GM23338 (cell line): ENCODE measurements at regions not wholly inside any gene's neighbourhood (a gene's known extent, or its start where the extent isn't known, plus 50 kb on each side); places are given as distances from the start of the nearest gene placed in this dataset.

ENCODE experiments used
- ATAC-seq: fragments of 200-7000 bp; cut with Tn5 transposase; 3 replicates; pipeline ENCODE4 v1.9.1; 2020
- DNase-seq: peaks from one replicate; pipeline ENCODE4 v3.0.0-alpha.2; 2015; ENCODE audit warnings: low spot score
- H2AFZ ChIP-seq: fragments of 200-600 bp; sonication (generic); 2 replicates; pipeline ENCODE4 v1.8.0; 2016; ENCODE audit warnings: antibody characterized with exemption, mild to moderate bottlenecking, moderate library complexity
- H3F3A ChIP-seq: fragments of 200-600 bp; sonication (generic); replicated peaks from 2 replicates; pipeline ENCODE4 v1.8.0; 2017; ENCODE audit warnings: antibody characterized with exemption, mixed run types, low read depth
- H3K27ac ChIP-seq: fragments of 200-600 bp; sonication (generic); 2 replicates; pipeline ENCODE4 v1.6.1; 2016; ENCODE audit warnings: low read depth
- H3K27me3 ChIP-seq: fragments of 200-600 bp; sonication (generic); 2 replicates; pipeline ENCODE4 v1.8.0; 2016; ENCODE audit warnings: mild to moderate bottlenecking, mixed run types, moderate library complexity; ENCODE audit not compliant: insufficient read depth
- H3K36me3 ChIP-seq: fragments of 200-600 bp; sonication (generic); 2 replicates; pipeline ENCODE4 v1.8.0; 2016; ENCODE audit warnings: mild to moderate bottlenecking; ENCODE audit not compliant: insufficient read depth
- H3K4me1 ChIP-seq: fragments of 200-600 bp; sonication (generic); 2 replicates; pipeline ENCODE4 v1.8.0; 2016; ENCODE audit warnings: mild to moderate bottlenecking, moderate library complexity; ENCODE audit not compliant: insufficient read depth
- H3K4me2 ChIP-seq: fragments of 200-600 bp; sonication (generic); 2 replicates; pipeline ENCODE4 v1.7.1; 2017; ENCODE audit warnings: mixed run types
- H3K4me3 ChIP-seq: fragments of 200-600 bp; sonication (generic); 2 replicates; pipeline ENCODE4 v1.6.1; 2016; ENCODE audit warnings: mixed run types
- H3K79me2 ChIP-seq: fragments of 200-600 bp; sonication (generic); replicated peaks from 2 replicates; pipeline ENCODE4 v1.8.0; 2017; ENCODE audit warnings: mild to moderate bottlenecking; ENCODE audit not compliant: insufficient read depth
- H3K9me2 ChIP-seq: fragments of 200-600 bp; sonication (generic); 2 replicates; pipeline ENCODE4 v1.8.0; 2017; ENCODE audit not compliant: insufficient read depth
- H4K20me1 ChIP-seq: fragments of 200-600 bp; sonication (generic); replicated peaks from 2 replicates; pipeline ENCODE4 v1.8.0; 2017; ENCODE audit warnings: mild to moderate bottlenecking; ENCODE audit not compliant: insufficient read depth
- H3K27ac Mint-ChIP-seq: 2 replicates; pipeline ENCODE4 v1.8.0; 2020; ENCODE audit warnings: inconsistent platforms, mild to moderate bottlenecking, moderate library complexity, mixed read lengths
- H3K27me3 Mint-ChIP-seq: 3 replicates; pipeline ENCODE4 v1.8.0; 2022; ENCODE audit warnings: low read depth, mild to moderate bottlenecking, moderate library complexity, mixed read lengths, inconsistent platforms; ENCODE audit not compliant: insufficient read depth, poor library complexity
- H3K36me3 Mint-ChIP-seq: 3 replicates; pipeline ENCODE4 v1.8.0; 2021; ENCODE audit warnings: low read depth, mild to moderate bottlenecking, inconsistent platforms, moderate library complexity, mixed read lengths
- H3K4me1 Mint-ChIP-seq: 3 replicates; pipeline ENCODE4 v1.8.0; 2020; ENCODE audit warnings: mild to moderate bottlenecking, inconsistent platforms, mixed read lengths
- H3K4me3 Mint-ChIP-seq: 3 replicates; pipeline ENCODE4 v1.8.0; 2021; ENCODE audit warnings: moderate library complexity, mild to moderate bottlenecking, inconsistent platforms, mixed read lengths
- H3K9me3 Mint-ChIP-seq: 3 replicates; pipeline ENCODE4 v1.8.0; 2020; ENCODE audit warnings: moderate library complexity, mild to moderate bottlenecking, inconsistent platforms, mixed read lengths
- CREB1 ChIP-seq: fragments of 250-450 bp; sonication (Bioruptor Pico); IDR thresholded peaks from 2 replicates; pipeline ENCODE4 v1.5.0; 2020; ENCODE audit warnings: low read depth, mild to moderate bottlenecking, moderate library complexity
- ETS1 ChIP-seq: IDR thresholded peaks from 2 replicates; pipeline ENCODE4 v1.6.1; 2016; ENCODE audit warnings: antibody characterized with exemption
- JUNB ChIP-seq: IDR thresholded peaks from one replicate; pipeline ENCODE4 v1.6.1; 2016; ENCODE audit warnings: antibody characterized with exemption; ENCODE audit not compliant: unreplicated experiment
- NANOG ChIP-seq: IDR thresholded peaks from 2 replicates; pipeline ENCODE4 v1.6.1; 2016; ENCODE audit warnings: antibody characterized with exemption, borderline replicate concordance
- POLR2AphosphoS5 ChIP-seq: IDR thresholded peaks from 2 replicates; pipeline ENCODE4 v1.6.1; 2016; ENCODE audit warnings: antibody characterized with exemption, low read depth
- REST ChIP-seq: IDR thresholded peaks from one replicate; pipeline ENCODE4 v1.6.1; 2018; ENCODE audit warnings: antibody characterized with exemption; ENCODE audit not compliant: unreplicated experiment
- STAT1 ChIP-seq: IDR thresholded peaks from one replicate; pipeline ENCODE4 v1.6.1; 2016; ENCODE audit warnings: antibody characterized with exemption; ENCODE audit not compliant: unreplicated experiment
- ZNF114 ChIP-seq: fragments of 250-450 bp; sonication (Bioruptor Pico); IDR thresholded peaks from 2 replicates; pipeline ENCODE4 v1.5.0; 2020; ENCODE audit warnings: mild to moderate bottlenecking, moderate library complexity
- ZNF462 ChIP-seq: fragments of 250-450 bp; sonication (Bioruptor Pico); IDR thresholded peaks from 2 replicates; pipeline ENCODE4 v1.5.0; 2020; ENCODE audit warnings: mild to moderate bottlenecking, moderate library complexity

GRCh38 chr5:176161431-176161830 lies 76.8 kb upstream of the SIMC1 start:
- H4K20me1 ChIP-seq = no peaks in the 10 kb centered on the region
- H3K36me3 Mint-ChIP-seq = no peaks in the 10 kb centered on the region
- H3K4me2 ChIP-seq = no peak overlapping the region
- no peaks in the 10 kb centered on the region; the same call in 2 of the 3 replicates for H3K9me3 Mint-ChIP-seq
- no peak overlapping the region for H3K27ac Mint-ChIP-seq
- ATAC-seq (no peak), DNase-seq (no peak)
- no peaks in the 10 kb centered on the region for H3K36me3 ChIP-seq
- no peak overlapping the region for H3K4me3 Mint-ChIP-seq
- no peaks in the 10 kb centered on the region for H3K27me3 ChIP-seq
- H2AFZ ChIP-seq = 0 out of 2 replicates have a peak overlapping the region, but pooled peaks have one; percentile 18
- TF ChIP-seq REST (no peak), JUNB (no peak)
- H3K79me2 ChIP-seq = no peaks in the 10 kb centered on the region
- H3K27me3 Mint-ChIP-seq = peaks cover 4% of the 10 kb centered on the region
- no peak overlapping the region for H3K27ac ChIP-seq
- peaks cover 9% of the 10 kb centered on the region; the same call in 2 of the 3 replicates for H3K4me1 Mint-ChIP-seq
- no peaks in the 10 kb centered on the region for H3K9me2 ChIP-seq
- H3F3A ChIP-seq = no peaks in the 10 kb centered on the region
- H3K4me3 ChIP-seq = no peak overlapping the region
- H3K4me1 ChIP-seq = no peaks in the 10 kb centered on the region

GRCh38 chr5:176162198-176162597 lies 76.0 kb upstream of the SIMC1 start:
- peaks cover 4% of the 10 kb centered on the region for H3K27me3 Mint-ChIP-seq
- peaks cover 11% of the 10 kb centered on the region; the same call in 2 of the 3 replicates for H3K4me1 Mint-ChIP-seq
- Histone ChIP-seq H2AFZ (no peak overlapping the region), H3K27me3 (no peaks in the 10 kb centered on the region), H3K36me3 (no peaks in the 10 kb centered on the region), H3K27ac (no peak overlapping the region), H3K4me1 (no peaks in the 10 kb centered on the region), H3K4me2 (no peak overlapping the region), H4K20me1 (no peaks in the 10 kb centered on the region), H3K9me2 (no peaks in the 10 kb centered on the region), H3K79me2 (no peaks in the 10 kb centered on the region), H3K4me3 (no peak overlapping the region), H3F3A (no peaks in the 10 kb centered on the region)
- no peak for ATAC-seq
- no peaks in the 10 kb centered on the region for H3K36me3 Mint-ChIP-seq
- no peak for DNase-seq
- H3K9me3 Mint-ChIP-seq = no peaks in the 10 kb centered on the region; the same call in 2 of the 3 replicates
- no peak overlapping the region for H3K4me3 Mint-ChIP-seq
- H3K27ac Mint-ChIP-seq = no peak overlapping the region
- TF ChIP-seq JUNB (no peak), NANOG (no peak), CREB1 (CRISPR knock-in tag) (no peak), POLR2AphosphoS5 (no peak), ETS1 (no peak), ZNF114 (CRISPR knock-in tag) (no peak), STAT1 (no peak), ZNF462 (CRISPR knock-in tag) (no peak)
